Trophoblast cell (in vitro differentiated cells and primary cell): ENCODE measurements at regions not wholly inside any gene's neighbourhood (a gene's known extent, or its start where the extent isn't known, plus 50 kb on each side); places are given as distances from the start of the nearest gene placed in this dataset.

ENCODE experiments used
- DNase-seq, 2 donors: peaks; one replicate each; pipeline ENCODE4 v3.0.0-alpha.2; 2016
- H2AFZ ChIP-seq: 2 replicates; pipeline ENCODE4 v1.6.1; 2013; ENCODE audit warnings: low read length, moderate library complexity, mild to moderate bottlenecking; ENCODE audit not compliant: insufficient read depth, poor library complexity
- H2AK5ac ChIP-seq: 2 replicates; pipeline ENCODE4 v1.6.1; 2013; ENCODE audit warnings: mild to moderate bottlenecking, low read length
- H2BK120ac ChIP-seq: 2 replicates; pipeline ENCODE4 v1.6.1; 2013; ENCODE audit warnings: low read length, mild to moderate bottlenecking, moderate library complexity; ENCODE audit not compliant: insufficient read depth, poor library complexity
- H2BK12ac ChIP-seq: 2 replicates; pipeline ENCODE4 v1.6.1; 2013; ENCODE audit warnings: mild to moderate bottlenecking, low read length, moderate library complexity
- H2BK5ac ChIP-seq: 2 replicates; pipeline ENCODE4 v1.6.1; 2013; ENCODE audit warnings: low read length, low read depth, moderate library complexity, mild to moderate bottlenecking; ENCODE audit not compliant: poor library complexity
- H3K14ac ChIP-seq: 2 replicates; pipeline ENCODE4 v1.6.1; 2013; ENCODE audit warnings: mild to moderate bottlenecking, low read length
- H3K18ac ChIP-seq: 2 replicates; pipeline ENCODE4 v1.6.1; 2013; ENCODE audit warnings: mild to moderate bottlenecking, low read length
- H3K23ac ChIP-seq: 2 replicates; pipeline ENCODE4 v1.6.1; 2013; ENCODE audit warnings: low read length
- H3K27ac ChIP-seq: 2 replicates; pipeline ENCODE4 v1.5.1; 2013; ENCODE audit warnings: low read depth, mild to moderate bottlenecking, inconsistent platforms, low read length, moderate library complexity
- H3K27me3 ChIP-seq: 2 replicates; pipeline ENCODE4 v1.6.1; 2013; ENCODE audit warnings: inconsistent platforms, mild to moderate bottlenecking, low read length, moderate library complexity; ENCODE audit not compliant: insufficient read depth
- H3K36me3 ChIP-seq, 2 experiments: 1 replicate in 1 of 2; 2 replicates in 1 of 2; pipeline ENCODE4 v1.6.1; 2013; ENCODE audit warnings: low read length in 2 of 2, mild to moderate bottlenecking in 2 of 2, moderate library complexity in 1 of 2; ENCODE audit not compliant: insufficient read depth in 2 of 2, control insufficient read depth in 1 of 2
- H3K4ac ChIP-seq: 2 replicates; pipeline ENCODE4 v1.6.1; 2013; ENCODE audit warnings: low read depth, mild to moderate bottlenecking, low read length, moderate library complexity
- H3K4me1 ChIP-seq, 2 experiments: 1 replicate in 1 of 2; 2 replicates in 1 of 2; pipeline ENCODE4 v1.6.1; 2013; ENCODE audit warnings: low read length in 2 of 2, mild to moderate bottlenecking in 2 of 2, moderate library complexity in 1 of 2; ENCODE audit not compliant: insufficient read depth in 2 of 2, control insufficient read depth in 1 of 2
- H3K4me2 ChIP-seq: 2 replicates; pipeline ENCODE4 v1.6.1; 2013; ENCODE audit warnings: inconsistent platforms, mild to moderate bottlenecking, low read length, moderate library complexity
- H3K4me3 ChIP-seq: 2 replicates; pipeline ENCODE4 v1.5.1; 2013; ENCODE audit warnings: mild to moderate bottlenecking, low read depth, low read length, inconsistent platforms
- H3K79me1 ChIP-seq: one replicate; pipeline ENCODE4 v1.6.1; 2013; ENCODE audit warnings: low read length
- H3K79me2 ChIP-seq: 2 replicates; pipeline ENCODE4 v1.6.1; 2013; ENCODE audit warnings: low read length, mild to moderate bottlenecking; ENCODE audit not compliant: control insufficient read depth, insufficient read depth, poor library complexity
- H3K9ac ChIP-seq: 2 replicates; pipeline ENCODE4 v1.6.1; 2013; ENCODE audit warnings: mild to moderate bottlenecking, low read length
- H3K9me3 ChIP-seq: 2 replicates; pipeline ENCODE4 v1.6.1; 2013; ENCODE audit warnings: low read depth, mild to moderate bottlenecking, control low read depth, inconsistent platforms, low read length; ENCODE audit not compliant: insufficient read depth
- H4K12ac ChIP-seq: 2 replicates; pipeline ENCODE4 v1.6.1; 2013; ENCODE audit warnings: low read depth, mild to moderate bottlenecking, low read length, moderate library complexity
- H4K8ac ChIP-seq: 2 replicates; pipeline ENCODE4 v1.6.1; 2013; ENCODE audit warnings: low read depth, mild to moderate bottlenecking, low read length, moderate library complexity
- H4K91ac ChIP-seq: one replicate; pipeline ENCODE4 v1.6.1; 2013; ENCODE audit warnings: low read depth, mild to moderate bottlenecking, low read length, moderate library complexity
- WGBS: extraction: QIAGEN DNeasy Blood & Tissue Kit; methylation state at CpG from one replicate; pipeline ENCODE4 v1.1.7; 2013; ENCODE audit warnings: missing lambda C conversion rate; ENCODE audit not compliant: insufficient read length, insufficient coverage; ENCODE audit errors: extremely low coverage; 5-methylcytosine and 5-hydroxymethylcytosine counted together

GRCh38 chr4:77430847-77431246 lies 174.8 kb upstream of the CXCL13 start:
- no peak overlapping the region for H3K27ac ChIP-seq
- no peak overlapping the region for H3K4ac ChIP-seq
- H2AFZ ChIP-seq, result no peak overlapping the region
- H3K23ac ChIP-seq, result no peak overlapping the region
- no peak overlapping the region for H4K91ac ChIP-seq
- no peaks in the 10 kb centered on the region for H3K36me3 ChIP-seq
- H2BK120ac ChIP-seq, result no peak overlapping the region
- H3K4me1 ChIP-seq, result no peaks in the 10 kb centered on the region
- H3K79me1 ChIP-seq, result no peaks in the 10 kb centered on the region
- no peak overlapping the region for H2AK5ac ChIP-seq
- no peak overlapping the region for H3K9ac ChIP-seq
- no peaks in the 10 kb centered on the region for H3K9me3 ChIP-seq
- WGBS, result no CpG with 5 or more reads among the region's 4 CpGs
- H3K14ac ChIP-seq, result no peak overlapping the region
- H2BK5ac ChIP-seq, result no peak overlapping the region
- no peaks in the 10 kb centered on the region for H3K79me2 ChIP-seq
- no peaks in the 10 kb centered on the region for H3K27me3 ChIP-seq
- no peak overlapping the region for H4K12ac ChIP-seq
- no peak overlapping the region for H3K4me3 ChIP-seq
- H4K8ac ChIP-seq, result no peak overlapping the region
- no peak overlapping the region for H3K4me2 ChIP-seq
- no peak for DNase-seq
- no peak overlapping the region for H3K18ac ChIP-seq
- H2BK12ac ChIP-seq, result no peak overlapping the region

- Histone ChIP-seq H3K4ac (no peak overlapping the region), H3K79me2 (no peaks in the 10 kb centered on the region), H3K4me3 (no peak overlapping the region), H3K4me2 (no peak overlapping the region), H4K91ac (no peak overlapping the region), H2BK120ac (no peak overlapping the region), H2BK5ac (no peak overlapping the region), H3K9me3 (no peaks in the 10 kb centered on the region), H3K23ac (no peak overlapping the region), H3K79me1 (no peaks in the 10 kb centered on the region), H3K9ac (no peak overlapping the region), H2BK12ac (no peak overlapping the region), H3K4me1 (no peaks in the 10 kb centered on the region), H3K18ac (no peak overlapping the region), H4K8ac (no peak overlapping the region), H3K27me3 (no peaks in the 10 kb centered on the region), H2AK5ac (no peak overlapping the region), H3K14ac (no peak overlapping the region), H3K27ac (no peak overlapping the region), H4K12ac (no peak overlapping the region), H3K36me3 (no peaks in the 10 kb centered on the region), H2AFZ (no peak overlapping the region)
- no CpG with 5 or more reads among the region's 1 CpG for WGBS
- no peak for DNase-seq
Measured at GRCh38 chr4:77431546-77431945, 174.1 kb upstream of the CXCL13 start.

GRCh38 chr4:77432717-77433417 lies 172.8 kb upstream of the CXCL13 start:
- no peak overlapping the region for H3K14ac ChIP-seq
- H3K4me1 ChIP-seq, result no peaks in the 10 kb centered on the region
- no peaks in the 10 kb centered on the region for H3K79me2 ChIP-seq
- H4K91ac ChIP-seq, result no peak overlapping the region
- H3K4ac ChIP-seq, result no peak overlapping the region
- no peak for DNase-seq
- no peak overlapping the region for H3K27ac ChIP-seq
- no peaks in the 10 kb centered on the region for H3K36me3 ChIP-seq
- no peak overlapping the region for H2AFZ ChIP-seq
- WGBS, result no CpG with 5 or more reads among the region's 3 CpGs
- no peak overlapping the region for H2AK5ac ChIP-seq
- H2BK12ac ChIP-seq, result no peak overlapping the region
- no peak overlapping the region for H3K4me3 ChIP-seq
- H3K9me3 ChIP-seq, result no peaks in the 10 kb centered on the region
- H3K4me2 ChIP-seq, result no peak overlapping the region
- H3K79me1 ChIP-seq, result no peaks in the 10 kb centered on the region
- H4K12ac ChIP-seq, result no peak overlapping the region
- no peak overlapping the region for H3K18ac ChIP-seq
- H3K23ac ChIP-seq, result no peak overlapping the region
- H3K9ac ChIP-seq, result no peak overlapping the region
- no peak overlapping the region for H2BK120ac ChIP-seq
- no peak overlapping the region for H4K8ac ChIP-seq
- H2BK5ac ChIP-seq, result no peak overlapping the region
- H3K27me3 ChIP-seq, result no peaks in the 10 kb centered on the region

GRCh38 chr4:77433418-77433733 lies 172.2 kb upstream of the CXCL13 start:
- no peak overlapping the region for H3K18ac ChIP-seq
- H2BK120ac ChIP-seq, result no peak overlapping the region
- no peak overlapping the region for H3K4ac ChIP-seq
- no peak overlapping the region for H2AFZ ChIP-seq
- no peak overlapping the region for H3K9ac ChIP-seq
- no CpG with 5 or more reads among the region's 2 CpGs for WGBS
- H2BK12ac ChIP-seq, result no peak overlapping the region
- no peaks in the 10 kb centered on the region for H3K9me3 ChIP-seq
- H4K91ac ChIP-seq, result no peak overlapping the region
- no peaks in the 10 kb centered on the region for H3K4me1 ChIP-seq
- H3K79me1 ChIP-seq, result no peaks in the 10 kb centered on the region
- no peak overlapping the region for H3K23ac ChIP-seq
- peak; percentile 5 to 63 for DNase-seq
- H3K27ac ChIP-seq, result no peak overlapping the region
- no peak overlapping the region for H3K4me3 ChIP-seq
- no peaks in the 10 kb centered on the region for H3K79me2 ChIP-seq
- H4K12ac ChIP-seq, result no peak overlapping the region
- no peaks in the 10 kb centered on the region for H3K27me3 ChIP-seq
- H4K8ac ChIP-seq, result no peak overlapping the region
- no peak overlapping the region for H2BK5ac ChIP-seq
- no peaks in the 10 kb centered on the region for H3K36me3 ChIP-seq
- no peak overlapping the region for H3K4me2 ChIP-seq
- no peak overlapping the region for H2AK5ac ChIP-seq
- no peak overlapping the region for H3K14ac ChIP-seq
